GM12874 (cell line): ENCODE measurements at regions not wholly inside any gene's neighbourhood (a gene's known extent, or its start where the extent isn't known, plus 50 kb on each side); places are given as distances from the start of the nearest gene placed in this dataset.

Source experiments
- TF ChIP-seq, protein P1 (sequence below): IDR thresholded peaks from 2 replicates; pipeline ENCODE4 v1.5.1; 2011; ENCODE audit warnings: low read depth, mild to moderate bottlenecking, control low read depth, low read length, moderate library complexity; ENCODE audit not compliant: insufficient read depth

GRCh38 chr12:87793131-87793530 is 236.1 kb downstream of the C12orf50 start:
- TF ChIP-seq, protein P1, sequence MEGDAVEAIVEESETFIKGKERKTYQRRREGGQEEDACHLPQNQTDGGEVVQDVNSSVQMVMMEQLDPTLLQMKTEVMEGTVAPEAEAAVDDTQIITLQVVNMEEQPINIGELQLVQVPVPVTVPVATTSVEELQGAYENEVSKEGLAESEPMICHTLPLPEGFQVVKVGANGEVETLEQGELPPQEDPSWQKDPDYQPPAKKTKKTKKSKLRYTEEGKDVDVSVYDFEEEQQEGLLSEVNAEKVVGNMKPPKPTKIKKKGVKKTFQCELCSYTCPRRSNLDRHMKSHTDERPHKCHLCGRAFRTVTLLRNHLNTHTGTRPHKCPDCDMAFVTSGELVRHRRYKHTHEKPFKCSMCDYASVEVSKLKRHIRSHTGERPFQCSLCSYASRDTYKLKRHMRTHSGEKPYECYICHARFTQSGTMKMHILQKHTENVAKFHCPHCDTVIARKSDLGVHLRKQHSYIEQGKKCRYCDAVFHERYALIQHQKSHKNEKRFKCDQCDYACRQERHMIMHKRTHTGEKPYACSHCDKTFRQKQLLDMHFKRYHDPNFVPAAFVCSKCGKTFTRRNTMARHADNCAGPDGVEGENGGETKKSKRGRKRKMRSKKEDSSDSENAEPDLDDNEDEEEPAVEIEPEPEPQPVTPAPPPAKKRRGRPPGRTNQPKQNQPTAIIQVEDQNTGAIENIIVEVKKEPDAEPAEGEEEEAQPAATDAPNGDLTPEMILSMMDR = no peak

DNA sequence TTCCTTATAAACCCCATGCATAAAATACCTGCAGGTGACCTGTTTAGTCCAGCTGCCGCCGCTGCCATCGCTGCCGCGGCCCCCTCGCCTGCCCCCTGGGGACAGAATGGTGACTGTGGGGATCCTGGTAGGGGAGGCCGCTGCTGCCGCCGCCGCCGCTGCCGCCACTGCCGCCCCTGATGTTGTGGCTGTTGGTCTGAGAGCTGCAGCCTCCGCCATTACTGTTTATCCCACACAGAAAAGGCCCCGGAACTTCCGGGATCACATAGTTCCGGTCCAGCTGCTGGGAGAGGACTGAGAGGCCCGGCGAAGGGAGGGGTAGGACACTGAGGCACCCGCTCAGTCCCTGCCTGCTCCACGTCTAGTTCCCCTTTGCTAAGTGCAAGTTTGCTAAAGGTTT is 244.9 kb downstream of the C12orf50 start:
- TF ChIP-seq, protein P1 = no peak

DNA sequence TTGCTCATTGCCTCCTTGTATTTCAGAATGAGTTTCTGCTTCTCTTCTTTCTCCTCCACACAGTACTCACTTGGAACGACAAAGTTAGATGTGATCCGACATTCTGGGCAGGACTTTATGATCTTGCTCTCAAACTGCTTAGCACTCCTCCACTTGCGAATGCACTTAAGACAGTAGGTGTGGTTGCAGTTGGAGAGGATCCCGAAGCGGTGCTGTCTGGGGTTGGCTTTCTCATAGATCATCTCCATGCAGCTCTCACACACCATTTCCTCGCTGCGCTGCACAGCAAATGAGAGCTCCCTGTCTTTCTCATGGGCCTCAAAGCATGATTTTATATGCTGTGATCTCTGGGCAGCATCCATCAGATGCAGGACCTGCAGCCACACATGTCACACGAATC is 245.7 kb downstream of the C12orf50 start:
- TF ChIP-seq, protein P1 = no peak

DNA sequence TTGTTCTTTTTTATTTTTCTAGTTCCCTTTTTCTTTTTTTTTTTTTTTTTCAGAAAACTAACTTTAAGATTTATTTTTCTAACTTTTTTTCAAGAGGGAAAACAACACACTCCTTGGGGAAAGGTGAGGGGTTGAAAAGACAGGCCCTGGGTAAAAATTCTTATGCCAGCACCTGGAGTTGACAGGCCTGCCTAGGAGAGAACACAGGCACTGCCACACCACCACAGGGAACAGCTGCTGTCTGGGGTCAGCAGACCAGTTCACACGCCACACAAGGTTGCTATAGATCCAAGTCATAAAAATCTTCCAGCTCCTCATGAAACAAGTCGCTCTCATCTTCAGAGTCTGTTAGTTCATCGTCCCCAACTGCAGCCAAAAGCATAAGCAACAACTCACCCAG is 246.4 kb downstream of the C12orf50 start:
- TF ChIP-seq, protein P1 = no peak

- TF ChIP-seq, protein P1 = no peak
Observed at GRCh38 chr12:87779858-87780498, 249.2 kb downstream of the C12orf50 start.

DNA sequence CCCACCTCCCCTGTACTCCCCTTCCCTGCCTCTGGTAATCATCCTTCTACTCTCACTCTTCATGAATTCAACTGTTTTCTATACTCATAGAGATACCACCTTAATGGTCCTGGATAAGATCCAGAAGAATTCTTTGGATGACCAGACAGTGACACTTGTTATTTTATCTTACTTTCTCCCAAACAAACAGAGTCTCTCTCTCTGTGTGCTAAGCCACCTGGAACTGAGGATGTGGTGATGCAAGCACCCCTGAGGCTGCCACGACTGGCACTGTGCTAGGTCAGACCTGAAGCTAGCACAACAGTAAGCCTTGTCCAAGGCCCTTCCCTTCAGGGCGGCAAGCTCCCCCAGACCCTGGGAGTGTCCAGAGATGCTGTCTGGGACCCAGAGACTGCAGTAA is 250.2 kb downstream of the C12orf50 start:
- TF ChIP-seq, protein P1 = no peak

- TF ChIP-seq, protein P1 = no peak
Observed at GRCh38 chr12:87778065-87778464, 251.1 kb downstream of the C12orf50 start.
